GM18951 (cell line): ENCODE measurements at regions not wholly inside any gene's neighbourhood (a gene's known extent, or its start where the extent isn't known, plus 50 kb on each side); places are given as distances from the start of the nearest gene placed in this dataset.

Experiments used
- POLR2A ChIP-seq: IDR thresholded peaks from 4 replicates; pipeline ENCODE4 v1.6.1; 2011; ENCODE audit warnings: mild to moderate bottlenecking; ENCODE audit not compliant: insufficient read length, insufficient read depth; ENCODE audit errors: extremely low read depth
- in situ Hi-C: fragments of 300-500 bp; cut with MboI; formaldehyde crosslinking; loops from one replicate; pipeline ENCODE4 v1.12.0; 2022; ENCODE audit warnings: low sequenced_read_pairs, mixed read lengths, inconsistent platforms; ENCODE audit not compliant: unreplicated experiment

DNA sequence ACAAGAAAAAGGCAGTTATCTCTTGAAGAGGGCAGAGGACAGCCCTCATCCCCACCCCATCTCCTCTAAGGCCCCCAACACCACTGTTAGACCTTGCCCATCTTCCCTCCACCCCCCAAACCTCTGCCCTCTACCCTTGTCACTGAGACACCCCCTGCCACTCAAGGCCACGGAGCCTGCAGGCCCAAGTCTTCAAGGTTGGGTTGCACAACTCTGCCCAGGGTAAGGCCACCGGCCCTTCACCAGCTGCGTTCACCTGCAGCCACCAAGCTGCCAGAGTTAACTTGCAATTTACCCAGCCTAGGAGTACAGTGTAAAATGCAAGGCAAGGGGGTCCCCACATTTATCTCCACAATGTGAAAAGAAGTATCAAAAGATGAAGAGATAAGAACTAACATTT is 128.7 kb upstream of the PKDCC start:
- TF ChIP-seq POLR2A, result no peak
- in situ Hi-C loops, result no loop called here

DNA sequence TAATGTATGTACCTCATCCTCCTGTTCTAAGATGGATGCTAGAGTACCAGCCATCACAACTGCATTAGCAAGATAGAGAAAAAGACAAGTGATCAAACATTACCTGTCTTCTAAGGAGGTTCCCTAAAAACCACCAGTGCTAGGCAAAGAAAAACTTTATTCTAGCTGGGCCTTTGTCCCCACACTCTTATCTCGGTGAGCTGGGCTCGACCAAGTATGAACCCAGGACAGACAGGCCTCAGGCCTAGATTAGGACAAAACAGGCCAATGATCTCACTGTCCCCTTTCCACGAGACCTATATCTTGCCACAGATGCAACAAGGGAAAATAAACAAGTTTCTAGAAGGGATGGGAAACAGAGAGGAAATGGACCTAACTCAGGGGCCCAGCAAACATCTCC is 127.6 kb upstream of the PKDCC start:
- no peak for TF ChIP-seq POLR2A
- in situ Hi-C loops, result no loop called here

DNA sequence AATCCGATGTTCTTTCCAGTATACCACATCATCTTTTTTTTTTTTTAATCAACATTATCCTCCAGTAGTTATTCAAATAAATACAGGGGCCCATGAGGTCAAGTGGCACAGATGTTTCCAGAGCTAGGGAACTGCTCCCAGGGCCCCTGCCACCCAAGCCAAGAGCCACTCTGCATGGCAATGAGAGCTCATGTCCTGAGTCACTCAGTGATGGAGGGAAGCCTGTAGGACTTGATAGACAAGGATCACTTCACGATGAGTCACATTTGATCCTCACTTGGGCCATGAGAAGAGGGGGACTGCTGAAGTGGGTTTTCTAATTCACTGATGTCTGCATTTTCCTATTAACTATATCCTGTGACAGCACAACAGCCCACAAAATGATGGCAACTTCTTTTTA is 127.0 kb upstream of the PKDCC start:
- in situ Hi-C loops, result no loop called here
- no peak for TF ChIP-seq POLR2A

DNA sequence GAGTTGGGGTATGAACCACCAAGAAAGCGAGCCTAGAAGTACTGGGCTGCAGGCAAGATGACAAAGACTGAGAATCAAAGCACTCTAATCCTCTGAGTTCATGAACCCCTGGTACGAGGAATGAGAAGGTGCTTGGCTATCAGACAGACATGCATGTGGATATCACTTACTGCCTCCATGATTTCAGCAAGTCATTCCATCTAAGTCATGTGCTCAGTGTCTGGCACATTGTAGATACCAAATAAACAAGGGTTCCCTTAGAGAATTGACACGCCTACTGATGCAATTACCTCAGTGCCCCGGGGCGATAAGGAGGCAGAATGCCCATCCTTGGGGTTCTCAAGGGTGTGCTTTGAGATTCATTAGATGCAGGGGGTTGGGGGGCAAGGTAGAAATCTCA is 125.6 kb upstream of the PKDCC start:
- in situ Hi-C loops, result no loop called here
- TF ChIP-seq POLR2A, result no peak

DNA sequence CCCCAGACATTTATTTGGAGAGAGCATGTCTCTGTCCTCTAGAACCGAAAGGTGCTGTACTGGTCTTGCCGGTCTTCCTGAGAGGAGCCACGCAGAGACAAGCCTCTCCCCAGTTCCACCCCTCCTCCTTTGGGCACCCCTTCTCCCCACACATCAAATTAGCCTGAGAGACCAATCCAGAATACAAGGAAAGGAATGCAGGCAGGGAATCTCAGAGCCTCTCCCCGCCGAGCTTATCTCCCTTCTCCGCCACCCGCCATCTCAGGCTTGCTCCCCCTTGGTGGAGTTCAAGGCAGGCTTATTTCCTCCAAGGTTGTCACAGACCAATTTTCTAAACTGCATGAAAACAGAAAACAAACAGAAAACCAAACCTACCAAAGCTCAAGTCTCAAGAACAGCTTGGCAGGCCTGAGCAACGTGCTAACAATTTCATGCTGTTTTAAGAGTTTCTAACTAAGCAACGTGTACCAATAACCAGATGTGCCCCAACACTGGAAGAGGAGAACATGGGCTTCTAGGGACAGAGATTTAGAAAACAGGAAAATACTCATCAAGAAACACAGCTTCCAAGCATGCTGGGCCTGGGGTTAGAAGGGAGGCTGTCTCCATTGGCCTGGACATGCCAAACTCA is 124.5 kb upstream of the PKDCC start:
- no peak for TF ChIP-seq POLR2A
- in situ Hi-C loops, result no loop called here

DNA sequence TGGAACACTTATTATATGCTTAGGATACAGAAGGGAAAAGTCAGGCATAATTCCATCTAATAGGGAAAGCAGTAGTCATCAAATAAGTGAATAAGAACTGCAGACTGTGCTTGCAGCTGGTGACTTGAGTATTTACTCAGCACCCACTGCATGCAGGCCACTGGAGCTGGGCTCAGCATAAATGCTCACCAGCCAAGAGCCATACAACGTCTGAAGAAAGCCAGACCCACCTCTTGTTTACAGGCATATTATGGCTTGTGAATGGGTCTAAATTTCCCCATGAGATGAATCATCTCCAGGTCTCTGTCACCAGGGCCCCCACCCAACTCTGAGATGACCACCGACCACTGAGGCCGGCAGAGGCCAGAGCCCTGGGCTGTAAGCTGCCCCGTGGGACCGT is 123.8 kb upstream of the PKDCC start:
- in situ Hi-C loops, result no loop called here
- TF ChIP-seq POLR2A, result no peak

DNA sequence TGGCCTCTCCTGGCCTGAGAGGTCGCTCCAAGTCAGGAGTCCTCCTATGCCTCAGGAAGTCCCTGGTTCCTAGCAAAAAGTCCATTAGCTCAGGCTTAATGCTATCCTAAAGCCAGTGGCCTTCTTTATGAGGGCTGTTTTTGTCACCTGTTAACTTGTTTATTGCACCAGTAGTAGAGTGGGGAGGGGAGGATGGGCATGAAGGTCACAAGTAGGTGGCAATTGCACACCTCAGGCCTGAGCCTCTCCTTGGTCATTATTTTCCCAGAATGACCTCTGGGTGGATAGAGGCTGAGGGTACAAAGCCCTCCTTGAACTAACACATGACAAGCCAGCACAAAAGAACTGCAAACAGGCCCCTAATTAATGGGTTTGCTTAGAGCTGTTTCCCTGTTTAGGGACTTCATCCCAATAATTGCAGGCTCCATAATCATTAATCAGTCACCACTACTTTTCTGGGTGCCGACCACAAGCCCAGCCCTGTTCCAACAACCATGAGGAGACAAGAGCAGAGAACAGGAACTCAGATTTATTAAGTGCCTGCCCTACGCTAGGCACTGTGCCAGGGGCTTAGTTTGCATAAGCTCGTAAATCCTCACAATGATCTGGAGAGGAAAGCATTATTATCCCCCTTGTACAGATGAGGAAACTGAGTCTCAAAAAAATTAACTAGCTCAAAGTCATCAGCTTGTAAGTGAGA is 123.0 kb upstream of the PKDCC start:
- in situ Hi-C loops, result no loop called here
- no peak for TF ChIP-seq POLR2A

DNA sequence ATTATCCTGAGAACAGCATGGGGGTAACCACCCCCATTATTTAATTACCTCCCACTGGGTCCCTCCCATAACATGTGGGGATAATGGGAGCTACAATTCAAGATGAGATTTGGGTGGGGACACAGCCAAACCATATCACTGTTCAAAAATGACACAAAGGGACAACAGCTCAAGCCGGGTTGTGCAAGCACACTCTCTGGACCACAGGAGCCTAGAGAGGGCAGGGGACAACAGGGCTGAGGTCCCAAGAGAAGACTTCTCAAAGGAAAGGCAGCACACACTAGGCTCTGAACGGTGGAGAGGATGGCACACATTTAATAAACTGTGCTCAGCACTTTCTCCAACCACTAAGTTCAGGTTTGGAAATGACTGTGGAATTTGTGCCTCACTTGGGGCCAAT is 122.1 kb upstream of the PKDCC start:
- in situ Hi-C loops, result no loop called here
- TF ChIP-seq POLR2A, result no peak

DNA sequence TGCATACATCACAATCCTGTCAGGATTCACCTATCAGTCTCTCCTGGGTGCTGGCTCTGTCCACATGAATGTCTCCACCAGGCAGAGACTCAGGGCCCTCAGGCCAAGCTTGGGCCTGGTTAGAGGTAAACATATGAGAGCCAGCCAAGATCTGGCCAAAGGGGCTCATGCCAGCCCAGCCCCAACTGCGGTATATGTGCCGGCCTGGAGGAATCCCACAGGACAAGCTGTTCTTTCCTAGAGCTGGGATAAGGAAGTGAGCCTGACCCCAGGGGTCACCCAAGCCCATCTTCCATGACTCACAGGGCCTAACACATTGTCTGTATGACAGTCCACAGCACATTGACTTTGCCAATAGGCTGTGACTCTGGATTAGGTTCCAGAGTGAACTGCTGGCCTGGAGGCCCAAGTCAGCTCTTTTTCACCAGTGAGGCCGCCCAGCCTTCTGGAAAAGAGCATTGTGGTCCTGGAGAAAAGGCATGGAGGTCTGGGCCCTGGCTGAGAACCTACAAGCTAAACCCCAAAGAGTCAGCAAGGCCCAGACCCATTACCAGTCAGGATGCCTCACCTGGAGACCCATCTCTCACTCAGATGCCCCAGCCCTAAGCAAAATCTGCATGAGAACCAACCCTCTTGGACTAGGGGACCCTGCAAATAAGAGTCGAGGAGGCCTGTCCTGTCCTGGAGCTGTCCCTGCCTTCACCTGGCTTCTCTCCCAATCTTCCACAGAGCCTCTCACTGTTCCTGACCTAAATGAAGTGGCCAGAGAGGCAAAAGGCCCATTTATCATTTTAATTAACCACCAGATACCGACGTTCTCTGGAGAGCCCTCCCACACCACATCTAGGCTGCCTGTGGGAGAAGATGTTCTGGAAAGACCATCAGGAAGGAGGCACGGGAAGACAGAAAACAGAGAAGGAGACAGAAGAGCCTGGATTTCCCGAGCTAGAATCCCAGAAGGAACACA is 120.9 kb upstream of the PKDCC start:
- in situ Hi-C loops, result no loop called here
- no peak for TF ChIP-seq POLR2A

DNA sequence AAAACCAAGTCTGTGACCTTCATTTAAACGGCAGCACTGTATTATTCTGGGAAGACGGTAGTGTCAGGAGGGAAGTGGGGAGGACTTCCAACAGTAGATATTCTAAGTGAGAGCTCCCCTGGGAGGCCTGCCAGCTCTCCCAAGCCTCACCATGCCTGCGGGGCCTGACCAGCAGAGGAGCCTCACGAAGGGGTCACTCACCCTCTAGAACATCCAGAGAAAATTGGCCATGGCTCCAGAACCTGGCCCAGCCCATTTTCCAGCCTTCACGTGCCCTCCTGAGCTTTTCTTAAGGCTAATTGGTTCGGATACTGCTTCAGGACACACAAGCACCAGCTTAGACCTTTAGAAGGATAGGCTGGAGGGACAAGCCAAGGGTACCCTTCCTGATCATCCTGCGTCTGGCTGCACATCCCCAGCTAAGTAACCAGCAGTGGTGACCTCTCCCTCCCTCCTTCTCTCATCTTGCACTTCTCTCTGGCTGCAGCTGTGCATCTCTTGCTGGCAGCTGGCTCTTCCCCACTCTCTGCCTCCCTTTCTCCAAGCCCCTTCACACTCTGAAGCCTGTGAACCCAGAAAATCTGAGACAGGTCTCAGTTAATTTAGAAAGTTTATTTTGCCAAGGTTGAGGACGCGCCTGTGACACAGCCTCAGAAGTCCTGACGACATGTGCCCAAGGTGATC is 120.1 kb upstream of the PKDCC start:
- no peak for TF ChIP-seq POLR2A
- in situ Hi-C loops, result no loop called here

DNA sequence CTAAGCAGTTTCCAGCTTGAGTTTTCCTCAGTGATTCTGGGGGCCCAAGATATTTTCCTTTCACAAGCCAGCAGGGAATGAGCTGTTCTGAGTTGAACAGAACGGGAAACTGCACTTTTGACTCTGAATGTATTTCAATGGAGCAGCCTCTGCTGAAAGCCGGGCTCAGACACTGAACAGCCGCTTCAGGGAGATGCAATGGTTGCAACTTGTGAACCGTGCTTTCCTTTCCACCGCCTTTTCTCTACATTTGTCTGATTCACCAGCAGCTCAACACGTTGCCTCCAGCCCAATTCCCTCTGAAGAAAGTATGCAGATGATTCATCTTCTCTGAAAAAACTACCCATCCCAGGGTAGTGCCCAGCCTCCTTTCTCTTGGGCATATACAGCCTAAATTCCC is 119.3 kb upstream of the PKDCC start:
- TF ChIP-seq POLR2A, result no peak
- in situ Hi-C loops, result no loop called here

DNA sequence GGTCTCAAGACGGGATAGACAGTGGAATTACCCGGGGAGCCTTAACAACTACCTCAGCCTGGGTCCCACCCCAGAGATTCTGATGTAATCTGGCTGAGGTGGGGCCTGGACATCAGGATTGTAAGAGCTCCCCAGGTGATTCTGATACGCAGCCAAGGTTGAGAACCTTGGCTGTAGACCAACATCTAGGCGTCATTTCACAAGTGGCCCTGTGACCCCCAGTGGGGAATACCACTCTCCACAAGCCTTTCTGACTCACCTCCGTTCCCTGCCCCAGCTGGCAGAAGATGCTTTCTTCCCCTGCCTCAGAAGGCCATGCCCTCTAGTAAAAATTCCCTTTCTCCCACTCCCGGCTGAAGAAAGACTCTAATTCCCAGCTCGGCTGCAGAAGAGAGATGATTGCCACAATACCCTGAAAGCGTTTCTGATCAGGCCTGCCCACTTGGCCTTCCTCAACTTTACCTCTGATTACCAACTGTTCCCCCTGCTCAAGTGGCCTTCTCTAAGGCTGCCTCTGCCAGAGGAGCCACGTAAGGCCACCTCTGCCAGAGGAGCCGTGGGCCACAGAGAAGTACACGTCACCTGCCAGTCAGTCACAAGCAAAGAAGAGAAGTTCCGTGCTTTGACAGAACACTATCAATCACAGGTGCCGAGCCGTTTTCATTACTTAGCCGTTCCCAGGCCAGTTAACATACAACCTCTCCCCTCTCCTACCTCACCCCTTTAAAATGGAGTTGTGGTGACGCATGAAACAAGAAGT is 116.8 kb upstream of the PKDCC start:
- in situ Hi-C loops, result no loop called here
- no peak for TF ChIP-seq POLR2A
